ENCODE measurements at regions not wholly inside any gene's neighbourhood (a gene's known extent, or its start where the extent isn't known, plus 50 kb on each side); places are given as distances from the start of the nearest gene placed in this dataset.

GRCh38 chr2:47313728-47314127 lies 55.4 kb upstream of the EPCAM start:
- TF ChIP-seq CTCF (IDR thresholded peaks at IDR 0.05 in 2 of 3, conservative IDR thresholded peaks at IDR 0.05 in 1 of 3; ENCODE audit: insufficient read depth in 2 of 3, low read depth in 1 of 3, low read length in 3 of 3) (peak; percentile 9 to 38 (median 22); a peak in 2 of 6 replicates), SRF (CRISPR knock-in tag; IDR thresholded peaks at IDR 0.05) (no peak), MYC (IDR thresholded peaks at IDR 0.05; ENCODE audit: low read depth, low read length) (no peak), MYC (CRISPR knock-in tag; IDR thresholded peaks at IDR 0.05; ENCODE audit: borderline replicate concordance, low read depth) (no peak), JUND (IDR thresholded peaks at IDR 0.05; ENCODE audit: borderline replicate concordance, low read depth, low read length) (no peak), JUND (tag; IDR thresholded peaks at IDR 0.05; ENCODE audit: borderline replicate concordance, low read depth, low read length) (no peak), YY1 (IDR thresholded peaks at IDR 0.05; ENCODE audit: borderline replicate concordance in 1 of 3, control insufficient read depth in 1 of 3, extremely low read depth in 1 of 3, insufficient read depth in 3 of 3, insufficient read length in 1 of 3, insufficient replicate concordance in 2 of 3, low read depth in 1 of 3, low read length in 2 of 3) (no peak)

All from K562 (cell line).